Colonic mucosa (tissue), 4 donors: ENCODE measurements at regions not wholly inside any gene's neighbourhood (a gene's known extent, or its start where the extent isn't known, plus 50 kb on each side); places are given as distances from the start of the nearest gene placed in this dataset. TPM values are rescaled to one million over a fixed set of nuclear protein-coding genes. Genes with fewer than 3 reads are reported as not detected.

Experiments used
- DNase-seq: peaks from one replicate; pipeline ENCODE4 v3.0.0-alpha.2; 2020
- H3K27ac ChIP-seq: fragments of 200-600 bp; one replicate; pipeline ENCODE4 v1.8.0; 2021
- H3K27me3 ChIP-seq: fragments of 200-600 bp; one replicate; pipeline ENCODE4 v1.8.0; 2021
- H3K36me3 ChIP-seq: fragments of 200-600 bp; one replicate; pipeline ENCODE4 v1.8.0; 2021
- H3K4me1 ChIP-seq: fragments of 200-600 bp; one replicate; pipeline ENCODE4 v1.8.0; 2021; ENCODE audit warnings: mild to moderate bottlenecking
- H3K4me3 ChIP-seq: fragments of 200-600 bp; one replicate; pipeline ENCODE4 v1.8.0; 2021
- H3K9ac ChIP-seq, 2 donors: one replicate each; pipeline ENCODE4 v1.7.0; 2013; ENCODE audit warnings: control low read depth in 2 of 2, low read depth in 2 of 2, low read length in 2 of 2
- H3K9me3 ChIP-seq: fragments of 200-600 bp; one replicate; pipeline ENCODE4 v1.8.0; 2021
- CTCF ChIP-seq: fragments of 200-600 bp; IDR thresholded peaks from one replicate; pipeline ENCODE4 v1.8.0; 2022; ENCODE audit warnings: antibody characterized with exemption, mild to moderate bottlenecking
- intact Hi-C: fragments of 100-400 bp; cut with DNase I; formaldehyde crosslinking; loops from one replicate; pipeline ENCODE4 v1.14.1; 2022
- microRNA-seq: library from miRNA; unstranded; fragments of <30 nt; microRNA quantifications from one replicate; pipeline ENCODE4, GENCODE V29; 2019
- donor health status: healthy.
- donor health status: DM: no; HTN: no; CAD: no.
- donor health status: DM: no; HTN: no; CAD: no.

GRCh38 chr11:103851166-103851651 is 185.2 kb upstream of the DDI1 start:
- Histone ChIP-seq H3K9me3 (no peaks in the 10 kb centered on the region), H3K27me3 (no peaks in the 10 kb centered on the region), H3K36me3 (no peaks in the 10 kb centered on the region), H3K27ac (no peak overlapping the region), H3K4me1 (no peaks in the 10 kb centered on the region), H3K4me3 (no peak overlapping the region), H3K9ac (no peak overlapping the region)
- intact Hi-C loops, result no loop called here
- no peak for DNase-seq
- no peak for TF ChIP-seq CTCF

Small RNAs in the stretch of these regions (microRNA-seq; reads per million reads assigned to microRNA genes)
- gene MIR4693, result not detected
